NB4 (cell line): ENCODE measurements at regions not wholly inside any gene's neighbourhood (a gene's known extent, or its start where the extent isn't known, plus 50 kb on each side); places are given as distances from the start of the nearest gene placed in this dataset.

ENCODE experiments used
- DNase-seq: peaks from one replicate; pipeline ENCODE4 v3.0.0; 2010; ENCODE audit warnings: low read depth
- H3K4me3 ChIP-seq: one replicate; pipeline ENCODE4 v1.5.1; 2011; ENCODE audit warnings: mild to moderate bottlenecking, low read depth, low read length, moderate library complexity
- MYC ChIP-seq: IDR thresholded peaks from 2 replicates; pipeline ENCODE4 v1.6.1; 2011; ENCODE audit warnings: low read depth, low read length
- POLR2A ChIP-seq: IDR thresholded peaks from 2 replicates; pipeline ENCODE4 v1.6.1; 2011; ENCODE audit warnings: mild to moderate bottlenecking; ENCODE audit not compliant: insufficient read length; ENCODE audit errors: extremely low read depth
- TF ChIP-seq, protein P1 (sequence below): IDR thresholded peaks from 2 replicates; pipeline ENCODE4 v1.6.1; 2011; ENCODE audit warnings: low read depth, low read length
- TF ChIP-seq, protein P2 (sequence below): IDR thresholded peaks from one replicate; pipeline ENCODE4 v1.5.1; 2012; ENCODE audit warnings: low read depth, low read length

DNA sequence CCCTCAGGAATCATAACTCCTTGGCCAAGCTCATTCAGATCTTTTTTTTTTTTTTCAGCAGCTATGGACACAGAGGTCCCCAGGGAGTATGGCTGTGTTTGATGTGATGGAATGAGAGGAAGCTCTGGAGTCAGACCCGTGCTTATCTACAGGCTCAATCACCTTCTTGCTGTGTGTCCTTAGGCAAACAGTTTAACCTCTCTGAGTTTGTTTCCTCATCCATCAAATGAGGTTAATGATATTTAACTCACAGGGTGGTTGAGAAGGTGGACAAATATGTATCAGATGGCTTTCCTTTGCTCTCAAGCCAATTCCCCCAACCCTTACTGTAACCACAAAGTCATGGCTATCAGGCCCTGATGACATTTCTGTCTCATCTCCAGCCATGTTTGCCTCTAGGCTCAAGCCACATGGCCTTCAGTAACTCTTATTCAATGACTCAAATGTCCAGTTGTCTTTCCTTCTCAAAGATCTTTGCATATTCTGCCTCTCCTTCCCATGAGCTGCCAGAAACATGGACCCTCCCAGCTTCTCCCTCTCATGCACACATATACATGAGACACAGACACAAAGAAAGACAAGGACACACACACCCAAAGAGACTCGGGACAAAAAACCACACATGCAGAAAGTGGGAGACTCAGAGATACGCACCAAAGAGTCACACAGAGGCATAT lies 303.5 kb upstream of the KAZN start:
- no peak overlapping the region for H3K4me3 ChIP-seq
- TF ChIP-seq, protein P1, sequence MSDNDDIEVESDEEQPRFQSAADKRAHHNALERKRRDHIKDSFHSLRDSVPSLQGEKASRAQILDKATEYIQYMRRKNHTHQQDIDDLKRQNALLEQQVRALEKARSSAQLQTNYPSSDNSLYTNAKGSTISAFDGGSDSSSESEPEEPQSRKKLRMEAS, result no peak
- TF ChIP-seq MYC (no peak), POLR2A (no peak)
- TF ChIP-seq, protein P2, sequence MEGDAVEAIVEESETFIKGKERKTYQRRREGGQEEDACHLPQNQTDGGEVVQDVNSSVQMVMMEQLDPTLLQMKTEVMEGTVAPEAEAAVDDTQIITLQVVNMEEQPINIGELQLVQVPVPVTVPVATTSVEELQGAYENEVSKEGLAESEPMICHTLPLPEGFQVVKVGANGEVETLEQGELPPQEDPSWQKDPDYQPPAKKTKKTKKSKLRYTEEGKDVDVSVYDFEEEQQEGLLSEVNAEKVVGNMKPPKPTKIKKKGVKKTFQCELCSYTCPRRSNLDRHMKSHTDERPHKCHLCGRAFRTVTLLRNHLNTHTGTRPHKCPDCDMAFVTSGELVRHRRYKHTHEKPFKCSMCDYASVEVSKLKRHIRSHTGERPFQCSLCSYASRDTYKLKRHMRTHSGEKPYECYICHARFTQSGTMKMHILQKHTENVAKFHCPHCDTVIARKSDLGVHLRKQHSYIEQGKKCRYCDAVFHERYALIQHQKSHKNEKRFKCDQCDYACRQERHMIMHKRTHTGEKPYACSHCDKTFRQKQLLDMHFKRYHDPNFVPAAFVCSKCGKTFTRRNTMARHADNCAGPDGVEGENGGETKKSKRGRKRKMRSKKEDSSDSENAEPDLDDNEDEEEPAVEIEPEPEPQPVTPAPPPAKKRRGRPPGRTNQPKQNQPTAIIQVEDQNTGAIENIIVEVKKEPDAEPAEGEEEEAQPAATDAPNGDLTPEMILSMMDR, result no peak

DNA sequence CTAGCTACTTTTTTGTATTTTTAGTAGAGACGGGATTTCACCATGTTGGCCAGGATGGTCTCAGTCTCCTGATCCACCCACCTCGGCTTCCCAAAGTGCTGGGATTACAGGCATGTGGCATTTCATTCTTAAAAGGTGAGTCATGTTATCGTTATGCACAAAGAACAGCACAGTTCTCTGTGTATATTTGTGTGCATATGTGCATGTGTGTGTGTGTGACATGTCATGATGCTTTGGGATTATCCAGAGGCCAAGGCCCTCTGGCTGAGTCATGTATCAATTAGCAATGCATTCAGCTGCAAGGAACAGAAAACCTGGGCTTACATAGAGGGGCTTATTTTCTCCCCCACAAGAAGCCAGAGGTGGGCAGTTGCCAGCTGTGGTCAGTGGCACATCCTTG lies 301.7 kb upstream of the KAZN start:
- H3K4me3 ChIP-seq, result no peak overlapping the region
- TF ChIP-seq, protein P1, result no peak
- TF ChIP-seq MYC, result no peak
- no peak for DNase-seq

More for the DNA sequence above, 303.5 kb upstream of the KAZN start:
- no peak for DNase-seq

DNA sequence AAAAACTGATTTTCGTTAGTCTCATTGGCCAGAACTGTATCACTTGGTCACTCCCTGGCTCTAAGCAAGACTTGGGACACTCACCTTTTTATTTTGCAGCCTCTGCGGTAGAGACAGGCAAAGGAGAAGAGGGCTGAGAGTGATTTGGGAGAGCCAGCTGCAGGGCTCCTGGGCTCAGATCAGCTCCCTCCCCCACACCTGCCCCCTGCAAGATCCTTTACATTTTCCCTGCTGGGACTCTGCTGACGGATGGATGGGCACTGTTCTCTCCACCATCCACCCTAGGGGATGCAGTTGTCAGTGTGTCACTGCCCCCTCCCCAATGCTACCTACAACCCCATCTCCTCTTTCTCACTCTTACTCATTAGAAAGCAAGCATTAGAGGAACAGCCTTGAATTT lies 301.1 kb upstream of the KAZN start:
- H3K4me3 ChIP-seq, result no peak overlapping the region
- no peak for DNase-seq
- TF ChIP-seq, protein P2, result no peak
- TF ChIP-seq, protein P1, result no peak
- TF ChIP-seq POLR2A, result no peak
- no peak for TF ChIP-seq MYC

DNA sequence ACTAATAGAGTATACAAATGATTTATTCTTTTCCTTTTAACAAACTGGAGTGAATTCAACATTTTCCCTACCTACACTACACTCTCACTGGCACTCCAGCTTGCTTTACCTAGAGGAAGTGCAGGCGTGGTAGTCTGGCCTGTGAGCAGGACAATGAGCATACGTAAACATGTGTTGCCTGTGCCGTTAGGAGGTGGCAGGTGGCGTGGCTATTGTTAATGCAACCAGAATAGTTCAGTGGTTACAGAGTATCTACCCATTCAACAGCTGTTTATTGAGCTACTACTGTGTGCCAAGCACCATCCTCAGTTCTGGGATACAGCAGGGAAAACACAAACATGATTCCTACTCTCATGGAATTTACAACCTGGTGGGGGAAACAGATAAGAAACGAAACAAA lies 299.7 kb upstream of the KAZN start:
- no peak for DNase-seq
- TF ChIP-seq, protein P1, result no peak
- TF ChIP-seq MYC (no peak), POLR2A (no peak)
- TF ChIP-seq, protein P2, result no peak
- H3K4me3 ChIP-seq, result no peak overlapping the region

DNA sequence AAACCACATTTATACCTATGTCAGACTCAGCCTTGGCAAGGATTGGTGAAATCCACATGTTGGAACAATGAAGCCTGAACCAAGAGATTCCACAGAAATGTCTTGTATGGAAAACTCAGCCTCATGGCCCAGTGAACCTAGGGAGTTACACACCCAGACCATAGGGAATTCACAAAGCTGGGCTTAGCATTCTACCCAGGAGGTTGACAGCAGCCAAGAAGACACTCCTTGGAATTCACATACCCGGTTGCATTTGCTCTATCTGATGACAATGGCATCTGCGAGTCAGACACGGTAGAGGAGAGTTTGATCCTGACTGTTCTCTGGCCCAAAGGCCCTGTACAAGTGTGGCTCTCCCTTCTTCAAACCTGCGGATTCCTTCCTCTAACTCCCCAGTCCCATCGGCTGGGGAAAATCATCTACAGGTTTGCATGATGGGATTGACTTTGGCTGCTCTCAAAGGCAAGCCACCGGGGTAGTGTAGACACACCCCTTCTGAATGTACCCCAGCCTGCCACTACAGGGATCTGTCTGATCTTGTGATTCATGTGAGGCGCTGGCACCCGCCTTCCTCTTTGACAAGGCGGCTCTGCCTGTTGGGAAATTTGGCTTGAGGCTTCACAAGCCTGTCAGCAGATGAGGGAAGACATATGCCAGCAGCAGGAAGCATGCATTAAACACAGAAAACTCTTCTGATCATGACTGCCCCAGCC lies 297.3 kb upstream of the KAZN start:
- no peak for DNase-seq
- TF ChIP-seq, protein P2, result no peak
- TF ChIP-seq MYC (no peak), POLR2A (no peak)
- TF ChIP-seq, protein P1, result no peak
- no peak overlapping the region for H3K4me3 ChIP-seq

DNA sequence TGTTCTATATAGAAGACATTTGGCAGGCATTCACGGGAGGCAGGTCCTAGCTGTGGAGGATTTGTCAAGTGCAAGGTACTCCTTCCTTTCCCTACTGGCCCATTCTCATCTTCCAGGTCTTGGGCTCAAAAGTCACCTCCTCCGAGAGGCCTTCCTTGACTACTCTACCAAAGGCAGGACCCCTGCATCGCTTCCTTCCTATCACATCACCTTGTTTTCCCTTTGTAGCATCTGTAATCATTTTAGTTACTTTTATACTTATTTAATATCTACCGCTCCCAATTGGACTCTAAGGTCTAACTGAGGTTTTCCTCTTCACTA lies 296.8 kb upstream of the KAZN start:
- DNase-seq, result no peak
- TF ChIP-seq, protein P2, result no peak
- TF ChIP-seq MYC, result no peak
- no peak for TF ChIP-seq POLR2A
- TF ChIP-seq, protein P1, result no peak
- no peak overlapping the region for H3K4me3 ChIP-seq
